H9 (cell line): ENCODE measurements at regions not wholly inside any gene's neighbourhood (a gene's known extent, or its start where the extent isn't known, plus 50 kb on each side); places are given as distances from the start of the nearest gene placed in this dataset.

ENCODE experiments used
- DNase-seq: peaks from one replicate; pipeline ENCODE4 v3.0.0-alpha.2; 2017
- H2AFZ ChIP-seq: one replicate; pipeline ENCODE4 v1.6.1; 2013; ENCODE audit warnings: mild to moderate bottlenecking, low read length, control low read depth, moderate library complexity
- H2AK5ac ChIP-seq: 2 replicates; pipeline ENCODE4 v1.6.1; 2013; ENCODE audit warnings: low read length, control low read depth, mixed read lengths; ENCODE audit not compliant: insufficient read length
- H2BK120ac ChIP-seq: one replicate; pipeline ENCODE4 v1.6.1; 2013; ENCODE audit warnings: low read depth, mild to moderate bottlenecking, low read length, control low read depth, inconsistent platforms; ENCODE audit not compliant: poor library complexity, severe bottlenecking
- H2BK12ac ChIP-seq: 2 replicates; pipeline ENCODE4 v1.6.1; 2013; ENCODE audit warnings: low read length, control low read depth, mixed read lengths, low read depth; ENCODE audit not compliant: insufficient read length
- H2BK15ac ChIP-seq: 2 replicates; pipeline ENCODE4 v1.6.1; 2013; ENCODE audit warnings: low read depth, low read length, control low read depth
- H2BK20ac ChIP-seq: one replicate; pipeline ENCODE4 v1.6.1; 2013; ENCODE audit warnings: low read depth, mild to moderate bottlenecking, low read length, control low read depth, inconsistent platforms; ENCODE audit not compliant: poor library complexity, severe bottlenecking
- H2BK5ac ChIP-seq: 2 replicates; pipeline ENCODE4 v1.6.1; 2013; ENCODE audit warnings: low read length, control low read depth, mixed read lengths; ENCODE audit not compliant: insufficient read length
- H3K14ac ChIP-seq: 2 replicates; pipeline ENCODE4 v1.6.1; 2013; ENCODE audit warnings: low read length, control low read depth; ENCODE audit not compliant: insufficient read depth
- H3K18ac ChIP-seq: 2 replicates; pipeline ENCODE4 v1.6.1; 2013; ENCODE audit warnings: low read depth, mild to moderate bottlenecking, mixed read lengths, low read length, control low read depth; ENCODE audit not compliant: insufficient read length
- H3K23ac ChIP-seq: 2 replicates; pipeline ENCODE4 v1.6.1; 2013; ENCODE audit warnings: low read length, control low read depth, mixed read lengths, low read depth; ENCODE audit not compliant: insufficient read length
- H3K23me2 ChIP-seq: 2 replicates; pipeline ENCODE4 v1.6.1; 2013; ENCODE audit warnings: low read depth, mild to moderate bottlenecking, mixed read lengths, low read length, control low read depth; ENCODE audit not compliant: insufficient read length, poor library complexity, severe bottlenecking
- H3K27ac ChIP-seq: 2 replicates; pipeline ENCODE4 v1.5.1; 2013; ENCODE audit warnings: low read length, control low read depth, mixed read lengths, low read depth; ENCODE audit not compliant: insufficient read length
- H3K27me3 ChIP-seq: 2 replicates; pipeline ENCODE4 v1.6.1; 2013; ENCODE audit warnings: low read length, control low read depth, inconsistent platforms; ENCODE audit not compliant: insufficient read depth
- H3K4ac ChIP-seq: 2 replicates; pipeline ENCODE4 v1.6.1; 2013; ENCODE audit warnings: low read depth, mild to moderate bottlenecking, control low read depth, inconsistent platforms, low read length, moderate library complexity
- H3K4me1 ChIP-seq: 2 replicates; pipeline ENCODE4 v1.6.1; 2013; ENCODE audit warnings: low read length, control low read depth, inconsistent platforms; ENCODE audit not compliant: insufficient read depth
- H3K4me2 ChIP-seq: 2 replicates; pipeline ENCODE4 v1.6.1; 2013; ENCODE audit warnings: low read length, control low read depth, mixed read lengths; ENCODE audit not compliant: insufficient read length, insufficient read depth
- H3K56ac ChIP-seq: 2 replicates; pipeline ENCODE4 v1.6.1; 2013; ENCODE audit warnings: low read depth, mild to moderate bottlenecking, mixed read lengths, low read length, control low read depth; ENCODE audit not compliant: insufficient read length
- H3K79me1 ChIP-seq: 2 replicates; pipeline ENCODE4 v1.6.1; 2013; ENCODE audit warnings: low read depth, mild to moderate bottlenecking, moderate library complexity, low read length, control low read depth, inconsistent platforms; ENCODE audit not compliant: insufficient read depth, poor library complexity, severe bottlenecking
- H3K79me2 ChIP-seq: 2 replicates; pipeline ENCODE4 v1.6.1; 2013; ENCODE audit warnings: low read length, control low read depth, inconsistent platforms; ENCODE audit not compliant: insufficient read depth
- H3K9ac ChIP-seq: 2 replicates; pipeline ENCODE4 v1.6.1; 2013; ENCODE audit warnings: low read length, control low read depth, mixed read lengths; ENCODE audit not compliant: insufficient read length; ENCODE audit errors: extremely low read depth
- H3K9me3 ChIP-seq: one replicate; pipeline ENCODE4 v1.6.1; 2013; ENCODE audit warnings: low read depth, low read length, inconsistent platforms; ENCODE audit not compliant: control insufficient read depth
- H3T11ph ChIP-seq: one replicate; pipeline ENCODE4 v1.6.1; 2013; ENCODE audit warnings: mild to moderate bottlenecking, low read length, control low read depth, inconsistent platforms
- H4K20me1 ChIP-seq: one replicate; pipeline ENCODE4 v1.6.1; 2013; ENCODE audit not compliant: control insufficient read depth, insufficient read length, insufficient read depth
- H4K5ac ChIP-seq: 2 replicates; pipeline ENCODE4 v1.6.1; 2013; ENCODE audit warnings: low read depth, mild to moderate bottlenecking, mixed read lengths, low read length, control low read depth; ENCODE audit not compliant: insufficient read length
- H4K8ac ChIP-seq: replicated peaks from 2 replicates; pipeline ENCODE4 v1.6.1; 2013; ENCODE audit warnings: low read length, control low read depth, mixed read lengths, low read depth; ENCODE audit not compliant: insufficient read length
- H4K91ac ChIP-seq: 2 replicates; pipeline ENCODE4 v1.6.1; 2013; ENCODE audit warnings: low read depth, mild to moderate bottlenecking, moderate library complexity, mixed read lengths, low read length, control low read depth; ENCODE audit not compliant: insufficient read length
- H3K27ac Mint-ChIP-seq, 3 experiments: 2 replicates in 2 of 3; 3 replicates in 1 of 3; pipeline ENCODE4 v1.8.0; 2020 to 2021; ENCODE audit warnings: mixed read lengths in 3 of 3, mild to moderate bottlenecking in 1 of 3, moderate library complexity in 1 of 3
- H3K27me3 Mint-ChIP-seq: 2 replicates; pipeline ENCODE4 v1.8.0; 2021; ENCODE audit warnings: low read depth, mild to moderate bottlenecking, moderate library complexity, mixed read lengths
- H3K36me3 Mint-ChIP-seq, 3 experiments: 2 replicates in 2 of 3; 3 replicates in 1 of 3; pipeline ENCODE4 v1.8.0; 2020 to 2021; ENCODE audit warnings: low read depth in 3 of 3, mixed read lengths in 3 of 3; ENCODE audit not compliant: insufficient read depth in 1 of 3
- H3K4me1 Mint-ChIP-seq, 2 experiments: 2 replicates each; pipeline ENCODE4 v1.8.0; 2020; ENCODE audit warnings: mixed read lengths in 2 of 2
- H3K4me3 Mint-ChIP-seq, 2 experiments: 2 replicates in 1 of 2; 3 replicates in 1 of 2; pipeline ENCODE4 v1.8.0; 2020 to 2021; ENCODE audit warnings: mild to moderate bottlenecking in 2 of 2, mixed read lengths in 2 of 2, moderate library complexity in 1 of 2
- H3K9me3 Mint-ChIP-seq, 2 experiments: 2 replicates in 1 of 2; 3 replicates in 1 of 2; pipeline ENCODE4 v1.8.0; 2020; ENCODE audit warnings: mild to moderate bottlenecking in 2 of 2, mixed read lengths in 2 of 2, moderate library complexity in 1 of 2
- CTCF ChIP-seq: fragments of 200-600 bp; sonication (generic); conservative IDR thresholded peaks from 3 replicates; pipeline ENCODE4 v1.8.0; 2021; ENCODE audit warnings: antibody characterized with exemption, mild to moderate bottlenecking
- WGBS: extraction: QIAGEN DNeasy Blood & Tissue Kit; methylation state at CpG from one replicate; pipeline ENCODE4 v1.1.7; 2013; ENCODE audit warnings: missing lambda C conversion rate, low lambda C conversion rate, mixed read lengths; ENCODE audit not compliant: insufficient read length; ENCODE audit errors: extremely low coverage; 5-methylcytosine and 5-hydroxymethylcytosine counted together

- Mint-ChIP-seq H3K4me3 (no peak overlapping the region), H3K4me1 (peaks cover 23 to 37% of the 10 kb centered on the region in 2 experiments), H3K9me3 (no peaks in the 10 kb centered on the region; a peak in 1 of 5 replicates), H3K27me3 (no peaks in the 10 kb centered on the region), H3K27ac (no peak overlapping the region), H3K36me3 (peaks cover 0 to 4% (median 0%) of the 10 kb centered on the region in 3 experiments; a peak in 1 of 7 replicates)
- Histone ChIP-seq H3K23ac (no peak overlapping the region), H4K8ac (no peak overlapping the region), H3K79me1 (no peaks in the 10 kb centered on the region), H2AK5ac (no peak overlapping the region), H3T11ph (no peak overlapping the region), H3K4me2 (no peak overlapping the region), H2BK5ac (no peak overlapping the region), H4K91ac (no peak overlapping the region), H3K18ac (no peak overlapping the region), H4K20me1 (no peaks in the 10 kb centered on the region), H3K14ac (no peak overlapping the region), H4K5ac (no peak overlapping the region), H3K9ac (no peak overlapping the region), H3K79me2 (no peaks in the 10 kb centered on the region), H3K56ac (no peak overlapping the region), H3K27me3 (no peaks in the 10 kb centered on the region), H3K27ac (no peak overlapping the region), H2BK15ac (no peak overlapping the region), H3K4ac (no peak overlapping the region), H3K23me2 (no peaks in the 10 kb centered on the region), H2BK20ac (no peak overlapping the region), H3K4me1 (peaks cover 2% of the 10 kb centered on the region; the same call in 1 of the 2 replicates), H2BK120ac (no peak overlapping the region), H2BK12ac (no peak overlapping the region), H3K9me3 (no peaks in the 10 kb centered on the region), H2AFZ (no peak overlapping the region)
- no CpG with 5 or more reads among the region's 4 CpGs for WGBS
- TF ChIP-seq CTCF: no peak
- DNase-seq: no peak
Observed at GRCh38 chr1:81458186-81458585, 342.5 kb upstream of the ADGRL2 start.
